HepG2 (cell line): ENCODE measurements at regions not wholly inside any gene's neighbourhood (a gene's known extent, or its start where the extent isn't known, plus 50 kb on each side); places are given as distances from the start of the nearest gene placed in this dataset.

Experiments
- ATAC-seq: fragments of 200-7000 bp; cut with Tn5 transposase; 3 replicates; pipeline ENCODE4 v1.9.1; 2020; ENCODE audit warnings: mild to moderate bottlenecking, moderate library complexity
- BruUV-seq: library from RNA; stranded (reverse); fragments of 400-500 nt; replicated peaks from 2 replicates; lab custom pipeline; 2021; lab: Mats Ljungman, UMichigan
- CTCF ChIA-PET: fragments of 300-600 bp; formaldehyde crosslinking; extraction: SDS; loops from one replicate; lab custom pipeline; 2021; ENCODE audit warnings: low total read pairs, inconsistent platforms, low intra/inter-chr PET ratio; lab: Yijun Ruan, JAX
- POLR2A ChIA-PET: fragments of 350-600 bp; sonication (Branson Sonifier 250); formaldehyde crosslinking; loops from one replicate; lab custom pipeline; 2020; ENCODE audit warnings: antibody characterized with exemption, inconsistent platforms; lab: Yijun Ruan, JAX
- DNase-seq: peaks from one replicate; pipeline ENCODE4 v3.0.0-alpha.2; 2015; ENCODE audit warnings: low spot score
- FAIRE-seq: peaks from 3 replicates; lab custom pipeline; 2011; peaks lifted over from hg19 to GRCh38; lab: Jason Lieb, UNC
- H2AFZ ChIP-seq: one replicate; pipeline ENCODE4 v1.6.1; 2011; ENCODE audit warnings: low read length, inconsistent platforms
- H3K27ac ChIP-seq: fragments of 300-600 bp; 3 replicates; pipeline ENCODE4 v1.8.0; 2011; ENCODE audit warnings: mixed run types, mild to moderate bottlenecking, mixed read lengths, low read length, inconsistent platforms; ENCODE audit not compliant: insufficient read depth; ENCODE audit errors: extremely low read length
- H3K27me3 ChIP-seq, 2 experiments: fragments of 200-600 bp in 1 of 2; 2 replicates in 1 of 2; 3 replicates in 1 of 2; pipeline versions ENCODE4 v1.6.0 to v1.8.0; 2011; ENCODE audit warnings: low read length in 2 of 2, mild to moderate bottlenecking in 2 of 2, moderate library complexity in 2 of 2, inconsistent platforms in 1 of 2; ENCODE audit not compliant: insufficient read depth in 2 of 2, control insufficient read depth in 1 of 2
- H3K36me3 ChIP-seq, 2 experiments: fragments of 200-600 bp in 1 of 2; replicated peaks in 1 of 2; 2 replicates in 1 of 2; 3 replicates in 1 of 2; pipeline versions ENCODE4 v1.5.1 to v1.8.0; 2011; ENCODE audit warnings: low read length in 2 of 2, inconsistent platforms in 1 of 2; ENCODE audit not compliant: insufficient read depth in 2 of 2, control insufficient read depth in 1 of 2
- H3K4me1 ChIP-seq: 2 replicates; pipeline ENCODE4 v1.5.1; 2012; ENCODE audit warnings: low read length, inconsistent platforms; ENCODE audit not compliant: insufficient read depth
- H3K4me2 ChIP-seq: 2 replicates; pipeline ENCODE4 v1.6.0; 2011; ENCODE audit warnings: low read depth, low read length, inconsistent platforms
- H3K4me3 ChIP-seq, 3 experiments: fragments of 200-600 bp in 1 of 3; sonication (generic), shearing (Covaris generic) in 1 of 3; replicated peaks in 1 of 3; 2 replicates each; pipeline ENCODE4 v1.5.1; 2011 to 2016; ENCODE audit warnings: low read length in 3 of 3, inconsistent platforms in 2 of 3, low read depth in 2 of 3, mild to moderate bottlenecking in 2 of 3, control low read depth in 1 of 3, mixed read lengths in 1 of 3; ENCODE audit not compliant: insufficient read depth in 1 of 3
- H3K79me2 ChIP-seq: one replicate; pipeline ENCODE4 v1.6.1; 2011; ENCODE audit warnings: low read length, inconsistent platforms; ENCODE audit not compliant: insufficient read depth
- H3K9ac ChIP-seq: 2 replicates; pipeline ENCODE4 v1.6.0; 2011; ENCODE audit warnings: mild to moderate bottlenecking, low read depth, low read length, inconsistent platforms; ENCODE audit not compliant: insufficient read depth
- H3K9me3 ChIP-seq: 2 replicates; pipeline ENCODE4 v1.5.1; 2012; ENCODE audit warnings: mild to moderate bottlenecking, low read length
- H4K20me1 ChIP-seq: 2 replicates; pipeline ENCODE4 v1.6.0; 2011; ENCODE audit warnings: inconsistent platforms, mild to moderate bottlenecking, low read length, moderate library complexity; ENCODE audit not compliant: insufficient read depth
- CREB3 ChIP-seq: sonication (generic); formaldehyde crosslinking; IDR thresholded peaks from 2 replicates; pipeline ENCODE4 v1.5.0; 2020; ENCODE audit warnings: missing genetic modification reagents
- DNMT3B ChIP-seq: conservative IDR thresholded peaks from 2 replicates; pipeline ENCODE4 v1.6.1; 2016; ENCODE audit warnings: missing biosample characterization, control low read depth
- GATA4 ChIP-seq: sonication (generic); IDR thresholded peaks from 2 replicates; pipeline ENCODE4 v1.6.1; 2016; ENCODE audit warnings: antibody characterized with exemption, low read depth, borderline replicate concordance
- GZF1 ChIP-seq: sonication (generic); formaldehyde crosslinking; IDR thresholded peaks from 2 replicates; pipeline ENCODE4 v1.5.1; 2020; ENCODE audit warnings: mild to moderate bottlenecking, missing genetic modification reagents
- KDM5A ChIP-seq: fragments of 200-600 bp; sonication (generic); IDR thresholded peaks from 2 replicates; pipeline ENCODE4 v1.7.0; 2018; ENCODE audit warnings: antibody characterized with exemption, mild to moderate bottlenecking, low read length, borderline replicate concordance
- MLXIP ChIP-seq: sonication (generic); formaldehyde crosslinking; IDR thresholded peaks from 2 replicates; pipeline ENCODE4 v1.9.0; 2021; ENCODE audit warnings: missing genetic modification reagents, borderline replicate concordance
- ZNF331 ChIP-seq: sonication (generic); formaldehyde crosslinking; IDR thresholded peaks from 2 replicates; pipeline ENCODE4 v1.4.0; 2020; ENCODE audit warnings: missing genetic modification reagents
- ZNF431 ChIP-seq: sonication (generic); formaldehyde crosslinking; IDR thresholded peaks from 2 replicates; pipeline ENCODE4 v1.9.0; 2022; ENCODE audit warnings: missing genetic modification reagents, low read depth, mild to moderate bottlenecking, borderline replicate concordance
- ZNF883 ChIP-seq: sonication (generic); formaldehyde crosslinking; IDR thresholded peaks from 2 replicates; pipeline ENCODE4 v1.5.1; 2020; ENCODE audit warnings: mild to moderate bottlenecking, missing genetic modification reagents; ENCODE audit errors: not compliant biosample characterization
- ZSCAN12 ChIP-seq: sonication (generic); formaldehyde crosslinking; IDR thresholded peaks from 2 replicates; pipeline ENCODE4 v1.9.0; 2021; ENCODE audit warnings: mild to moderate bottlenecking, missing genetic modification reagents
- WGBS: methylation state at CpG from one replicate; pipeline ENCODE4 v1.1.6; 2017; ENCODE audit warnings: low lambda C conversion rate; 5-methylcytosine and 5-hydroxymethylcytosine counted together
- in situ Hi-C: cut with HindIII; loops from 2 replicates; pipeline ENCODE4 v1.10.0; 2017; ENCODE audit warnings: low pct_unique_long_range_greater_than_20kb; ENCODE audit not compliant: extremely low pct_ligation_motif_present
- intact Hi-C: fragments of 100-400 bp; cut with micrococcal nuclease; formaldehyde crosslinking; loops from one replicate; pipeline ENCODE4 v1.10.0; 2022; ENCODE audit not compliant: unreplicated experiment
- TF ChIP-seq, protein P1 (sequence below): sonication (generic); formaldehyde crosslinking; IDR thresholded peaks from 2 replicates; pipeline ENCODE4 v1.4.0; 2020; ENCODE audit warnings: missing genetic modification reagents

DNA sequence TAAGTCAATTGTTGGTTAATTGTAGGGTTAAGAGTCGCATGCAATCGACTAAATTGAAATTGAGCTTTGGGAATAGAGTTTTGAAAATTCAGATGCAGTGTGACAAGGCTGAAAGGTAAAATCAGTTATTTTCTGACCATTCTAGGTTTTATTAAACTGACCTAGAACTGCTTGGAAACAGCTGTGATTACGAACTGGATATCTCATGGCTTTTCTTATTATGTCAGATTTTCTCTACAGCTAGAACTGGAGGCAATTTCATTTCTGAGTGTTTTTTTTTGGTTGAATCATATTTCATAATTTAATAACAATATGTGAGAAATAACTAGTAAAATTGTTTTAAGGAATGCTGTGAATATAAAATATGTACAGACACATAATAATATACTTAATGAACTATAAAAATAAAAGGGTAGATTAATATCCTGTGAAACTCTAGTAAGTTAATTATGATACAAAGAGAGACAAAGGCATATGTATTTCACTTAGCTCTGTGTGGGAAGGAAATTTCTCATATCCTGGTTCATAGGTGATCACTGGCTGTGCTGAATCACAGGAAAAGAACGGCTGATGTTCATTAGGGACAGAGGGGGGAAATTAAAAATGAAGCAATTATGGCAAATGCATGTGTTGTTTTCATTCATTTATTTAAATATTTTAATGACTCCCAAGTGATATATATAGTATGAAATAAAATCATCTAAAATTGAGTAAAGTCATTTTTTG, 403.2 kb downstream of the ZIC1 start:
- CTCF ChIA-PET, result no interaction called here
- no peak for FAIRE-seq
- TF ChIP-seq, protein P1, sequence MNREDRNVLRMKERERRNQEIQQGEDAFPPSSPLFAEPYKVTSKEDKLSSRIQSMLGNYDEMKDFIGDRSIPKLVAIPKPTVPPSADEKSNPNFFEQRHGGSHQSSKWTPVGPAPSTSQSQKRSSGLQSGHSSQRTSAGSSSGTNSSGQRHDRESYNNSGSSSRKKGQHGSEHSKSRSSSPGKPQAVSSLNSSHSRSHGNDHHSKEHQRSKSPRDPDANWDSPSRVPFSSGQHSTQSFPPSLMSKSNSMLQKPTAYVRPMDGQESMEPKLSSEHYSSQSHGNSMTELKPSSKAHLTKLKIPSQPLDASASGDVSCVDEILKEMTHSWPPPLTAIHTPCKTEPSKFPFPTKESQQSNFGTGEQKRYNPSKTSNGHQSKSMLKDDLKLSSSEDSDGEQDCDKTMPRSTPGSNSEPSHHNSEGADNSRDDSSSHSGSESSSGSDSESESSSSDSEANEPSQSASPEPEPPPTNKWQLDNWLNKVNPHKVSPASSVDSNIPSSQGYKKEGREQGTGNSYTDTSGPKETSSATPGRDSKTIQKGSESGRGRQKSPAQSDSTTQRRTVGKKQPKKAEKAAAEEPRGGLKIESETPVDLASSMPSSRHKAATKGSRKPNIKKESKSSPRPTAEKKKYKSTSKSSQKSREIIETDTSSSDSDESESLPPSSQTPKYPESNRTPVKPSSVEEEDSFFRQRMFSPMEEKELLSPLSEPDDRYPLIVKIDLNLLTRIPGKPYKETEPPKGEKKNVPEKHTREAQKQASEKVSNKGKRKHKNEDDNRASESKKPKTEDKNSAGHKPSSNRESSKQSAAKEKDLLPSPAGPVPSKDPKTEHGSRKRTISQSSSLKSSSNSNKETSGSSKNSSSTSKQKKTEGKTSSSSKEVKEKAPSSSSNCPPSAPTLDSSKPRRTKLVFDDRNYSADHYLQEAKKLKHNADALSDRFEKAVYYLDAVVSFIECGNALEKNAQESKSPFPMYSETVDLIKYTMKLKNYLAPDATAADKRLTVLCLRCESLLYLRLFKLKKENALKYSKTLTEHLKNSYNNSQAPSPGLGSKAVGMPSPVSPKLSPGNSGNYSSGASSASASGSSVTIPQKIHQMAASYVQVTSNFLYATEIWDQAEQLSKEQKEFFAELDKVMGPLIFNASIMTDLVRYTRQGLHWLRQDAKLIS (CRISPR knock-in tag), result no peak
- TF ChIP-seq KDM5A (no peak), CREB3 (CRISPR knock-in tag) (no peak), DNMT3B (CRISPR knock-in tag) (no peak), ZNF431 (CRISPR knock-in tag) (no peak), MLXIP (CRISPR knock-in tag) (no peak), ZNF331 (CRISPR knock-in tag) (no peak), GATA4 (no peak), ZSCAN12 (CRISPR knock-in tag) (no peak), GZF1 (CRISPR knock-in tag) (no peak), ZNF883 (CRISPR knock-in tag) (no peak)

More for the DNA sequence above, 403.2 kb downstream of the ZIC1 start:
- intact Hi-C loops, result no loop called here
- Histone ChIP-seq H3K27me3 (no peaks in the 10 kb centered on the region), H3K4me3 (no peak overlapping the region), H3K79me2 (no peaks in the 10 kb centered on the region), H3K4me1 (no peaks in the 10 kb centered on the region), H3K36me3 (no peaks in the 10 kb centered on the region), H3K9me3 (no peaks in the 10 kb centered on the region), H3K4me2 (no peak overlapping the region), H2AFZ (no peak overlapping the region), H4K20me1 (no peaks in the 10 kb centered on the region), H3K9ac (no peak overlapping the region), H3K27ac (no peak overlapping the region)
- POLR2A ChIA-PET, result no interaction called here
- in situ Hi-C loops, result no loop called here
- BruUV-seq, result no TSS peak
- no peak for ATAC-seq
- DNase-seq, result no peak
- 0% methylated on average over 4 of the region's 4 CpGs for WGBS
